ENCODE measurements at regions not wholly inside any gene's neighbourhood (a gene's known extent, or its start where the extent isn't known, plus 50 kb on each side); places are given as distances from the start of the nearest gene placed in this dataset.

- intact Hi-C loops (cut with micrococcal nuclease): loop anchor here (10.0 kb wide), 1 partner anchor 63 kb away; no protein-coding TSS in a partner anchor
- Mint-ChIP-seq H3K9me3 (peaks cover 2% of the 10 kb centered on the region), H3K27me3 (ENCODE audit: low read depth) (no peaks in the 10 kb centered on the region), H3K4me1 (ENCODE audit: low read depth) (no peaks in the 10 kb centered on the region), H3K4me3 (no peak overlapping the region), H3K27ac (no peak overlapping the region), H3K36me3 (ENCODE audit: low read depth) (no peaks in the 10 kb centered on the region)
- no peak for DNase-seq
- CTCF ChIA-PET: no interaction called here
These were observed 269.3 kb upstream of the SETBP1 start for GRCh38 chr18:44411262-44411905.

GRCh38 chr18:44411976-44412375 is 268.7 kb upstream of the SETBP1 start:
- Mint-ChIP-seq H3K4me3 (no peak overlapping the region), H3K4me1 (ENCODE audit: low read depth) (no peaks in the 10 kb centered on the region)

GRCh38 chr18:44423814-44424644 is 256.7 kb upstream of the SETBP1 start:
- H3K36me3 Mint-ChIP-seq (ENCODE audit: low read depth): no peaks in the 10 kb centered on the region
- DNase-seq: no peak
- H3K4me1 Mint-ChIP-seq (ENCODE audit: low read depth): no peaks in the 10 kb centered on the region
- H3K4me3 Mint-ChIP-seq: no peak overlapping the region
- no peak overlapping the region for H3K27ac Mint-ChIP-seq
- H3K9me3 Mint-ChIP-seq: peaks cover 13% of the 10 kb centered on the region
- intact Hi-C loops (cut with micrococcal nuclease): no loop called here
- CTCF ChIA-PET: no interaction called here
- no peaks in the 10 kb centered on the region for H3K27me3 Mint-ChIP-seq (ENCODE audit: low read depth)

More at GRCh38 chr18:44411976-44412375, 268.7 kb upstream of the SETBP1 start:
- CTCF ChIA-PET: no interaction called here
- Mint-ChIP-seq H3K36me3 (ENCODE audit: low read depth) (no peaks in the 10 kb centered on the region), H3K27ac (no peak overlapping the region), H3K27me3 (ENCODE audit: low read depth) (no peaks in the 10 kb centered on the region), H3K9me3 (no peaks in the 10 kb centered on the region)
- no peak for DNase-seq
- intact Hi-C loops (cut with micrococcal nuclease): loop anchor here (10.0 kb wide), 1 partner anchor 63 kb away; no protein-coding TSS in a partner anchor

DNA sequence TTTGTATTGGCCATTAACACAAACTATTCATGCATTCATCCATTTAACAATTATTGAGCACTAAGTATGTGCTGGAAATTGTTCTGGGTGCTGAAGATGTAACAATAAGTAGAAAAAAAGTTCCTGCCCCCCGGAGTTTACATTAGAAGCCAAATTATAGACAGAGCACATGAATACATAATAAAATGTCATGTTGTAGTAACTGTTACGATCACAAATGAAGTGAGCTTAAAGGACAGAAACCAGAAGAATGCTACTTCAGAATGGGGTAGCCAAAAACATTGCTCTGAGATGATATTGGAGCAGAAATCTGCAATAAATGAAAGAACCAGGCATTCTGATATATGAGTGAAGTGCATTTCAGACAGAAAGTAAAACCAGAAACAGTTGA is 256.0 kb upstream of the SETBP1 start:
- Mint-ChIP-seq H3K27ac (no peak overlapping the region), H3K36me3 (ENCODE audit: low read depth) (no peaks in the 10 kb centered on the region), H3K27me3 (ENCODE audit: low read depth) (no peaks in the 10 kb centered on the region), H3K4me1 (ENCODE audit: low read depth) (no peaks in the 10 kb centered on the region), H3K9me3 (peaks cover 11% of the 10 kb centered on the region), H3K4me3 (no peak overlapping the region)
- CTCF ChIA-PET: no interaction called here
- intact Hi-C loops (cut with micrococcal nuclease): no loop called here
- DNase-seq: no peak

DNA sequence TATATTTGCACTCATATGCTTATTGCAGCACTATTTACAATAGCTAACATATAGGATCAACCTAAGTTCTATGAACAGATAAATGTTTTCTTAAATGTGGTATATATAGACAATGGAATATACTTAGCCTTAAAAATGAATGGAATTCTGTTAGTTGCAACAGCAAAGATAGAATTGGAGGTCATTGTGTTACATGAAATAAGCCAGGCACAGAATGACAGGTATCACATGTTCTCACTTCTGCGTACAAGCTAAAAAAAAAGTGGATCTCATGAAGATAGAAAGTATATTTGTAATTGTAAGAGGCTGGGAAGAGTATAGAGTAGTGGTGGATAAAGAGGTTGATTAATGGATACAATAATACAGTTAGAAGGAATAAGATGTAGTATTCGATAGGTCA is 255.5 kb upstream of the SETBP1 start:
- CTCF ChIA-PET: no interaction called here
- peaks cover 10% of the 10 kb centered on the region for H3K9me3 Mint-ChIP-seq
- H3K36me3 Mint-ChIP-seq (ENCODE audit: low read depth): no peaks in the 10 kb centered on the region
- H3K4me3 Mint-ChIP-seq: no peak overlapping the region
- no peak overlapping the region for H3K27ac Mint-ChIP-seq
- DNase-seq: no peak
- H3K27me3 Mint-ChIP-seq (ENCODE audit: low read depth): no peaks in the 10 kb centered on the region
- intact Hi-C loops (cut with micrococcal nuclease): no loop called here
- H3K4me1 Mint-ChIP-seq (ENCODE audit: low read depth): no peaks in the 10 kb centered on the region

- no peaks in the 10 kb centered on the region for H3K27me3 Mint-ChIP-seq (ENCODE audit: low read depth)
- H3K27ac Mint-ChIP-seq: no peak overlapping the region
- no peaks in the 10 kb centered on the region for H3K4me1 Mint-ChIP-seq (ENCODE audit: low read depth)
- DNase-seq: no peak
- H3K4me3 Mint-ChIP-seq: no peak overlapping the region
- CTCF ChIA-PET: no interaction called here
- H3K9me3 Mint-ChIP-seq: peaks cover 7% of the 10 kb centered on the region
- intact Hi-C loops (cut with micrococcal nuclease): no loop called here
- no peaks in the 10 kb centered on the region for H3K36me3 Mint-ChIP-seq (ENCODE audit: low read depth)
These were observed 243.1 kb upstream of the SETBP1 start for GRCh38 chr18:44437603-44438002.

DNA sequence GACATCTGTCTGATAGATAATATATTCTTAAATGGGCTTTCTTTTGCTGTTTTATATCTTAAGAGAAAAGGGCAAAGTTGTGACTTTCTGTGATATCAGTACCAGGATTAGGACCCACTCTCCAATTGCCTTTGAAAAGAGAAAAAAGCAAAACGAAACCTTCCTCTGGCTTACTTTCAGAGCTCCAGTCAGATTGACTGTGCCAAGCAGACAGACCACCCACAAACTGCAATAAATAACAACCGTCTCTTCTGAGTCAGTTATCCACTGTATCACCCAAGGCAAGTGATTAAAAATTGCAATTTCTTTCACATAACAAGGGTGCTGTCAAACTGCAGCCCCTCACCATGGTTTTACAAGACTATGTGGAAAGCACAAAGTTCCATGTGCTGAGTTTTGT is 230.5 kb upstream of the SETBP1 start:
- Mint-ChIP-seq H3K4me1 (ENCODE audit: low read depth) (no peaks in the 10 kb centered on the region), H3K36me3 (ENCODE audit: low read depth) (no peaks in the 10 kb centered on the region), H3K27me3 (ENCODE audit: low read depth) (no peaks in the 10 kb centered on the region), H3K4me3 (no peak overlapping the region), H3K9me3 (no peaks in the 10 kb centered on the region), H3K27ac (no peak overlapping the region)
- intact Hi-C loops (cut with micrococcal nuclease): no loop called here
- DNase-seq: no peak
- CTCF ChIA-PET: no interaction called here

DNA sequence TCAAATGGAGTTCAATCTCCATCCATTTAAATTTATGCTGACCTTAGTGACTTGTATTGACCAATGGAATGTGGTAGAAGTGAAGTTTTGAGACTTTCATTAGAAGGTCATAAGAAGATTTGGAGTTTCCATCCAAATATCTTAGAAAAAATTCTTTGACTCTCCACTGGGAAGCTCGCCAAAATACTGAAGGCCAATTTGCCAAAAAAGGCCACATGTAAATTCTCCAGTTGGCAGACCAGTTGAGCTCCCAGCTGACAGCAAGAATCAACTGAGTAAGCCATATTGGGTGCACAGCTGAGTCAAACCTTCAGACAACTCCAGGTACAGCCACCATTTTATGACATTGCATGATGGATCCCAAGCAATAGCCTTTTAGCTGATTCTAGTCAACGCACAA is 228.3 kb upstream of the SETBP1 start:
- H3K27me3 Mint-ChIP-seq (ENCODE audit: low read depth): no peaks in the 10 kb centered on the region
- no peak for DNase-seq
- H3K9me3 Mint-ChIP-seq: no peaks in the 10 kb centered on the region
- H3K4me3 Mint-ChIP-seq: no peak overlapping the region
- no peaks in the 10 kb centered on the region for H3K4me1 Mint-ChIP-seq (ENCODE audit: low read depth)
- CTCF ChIA-PET: no interaction called here
- intact Hi-C loops (cut with micrococcal nuclease): no loop called here
- H3K27ac Mint-ChIP-seq: no peak overlapping the region
- no peaks in the 10 kb centered on the region for H3K36me3 Mint-ChIP-seq (ENCODE audit: low read depth)

DNA sequence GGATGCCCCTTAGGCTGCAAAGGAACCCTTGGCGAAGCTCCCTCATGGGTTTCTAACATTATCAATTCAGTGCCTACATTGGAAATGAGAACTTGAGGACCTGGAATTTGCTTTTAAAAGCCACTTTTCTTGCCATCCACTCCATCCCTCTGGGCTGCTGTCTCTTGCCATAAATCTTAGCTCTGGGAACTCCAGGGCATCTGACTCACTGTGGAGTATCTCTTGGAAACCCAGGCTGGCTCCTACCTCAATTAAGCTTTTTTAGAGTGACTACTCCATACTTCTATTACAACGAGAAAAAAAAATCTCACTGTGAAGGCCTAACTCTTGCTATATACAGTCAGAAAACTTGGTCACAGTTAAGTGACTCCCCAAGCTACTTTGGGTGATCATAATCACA is 227.2 kb upstream of the SETBP1 start:
- Mint-ChIP-seq H3K4me3 (no peak overlapping the region), H3K36me3 (ENCODE audit: low read depth) (no peaks in the 10 kb centered on the region), H3K27ac (no peak overlapping the region), H3K4me1 (ENCODE audit: low read depth) (no peaks in the 10 kb centered on the region), H3K9me3 (no peaks in the 10 kb centered on the region), H3K27me3 (ENCODE audit: low read depth) (no peaks in the 10 kb centered on the region)
- CTCF ChIA-PET: no interaction called here
- intact Hi-C loops (cut with micrococcal nuclease): no loop called here
- DNase-seq: no peak

DNA sequence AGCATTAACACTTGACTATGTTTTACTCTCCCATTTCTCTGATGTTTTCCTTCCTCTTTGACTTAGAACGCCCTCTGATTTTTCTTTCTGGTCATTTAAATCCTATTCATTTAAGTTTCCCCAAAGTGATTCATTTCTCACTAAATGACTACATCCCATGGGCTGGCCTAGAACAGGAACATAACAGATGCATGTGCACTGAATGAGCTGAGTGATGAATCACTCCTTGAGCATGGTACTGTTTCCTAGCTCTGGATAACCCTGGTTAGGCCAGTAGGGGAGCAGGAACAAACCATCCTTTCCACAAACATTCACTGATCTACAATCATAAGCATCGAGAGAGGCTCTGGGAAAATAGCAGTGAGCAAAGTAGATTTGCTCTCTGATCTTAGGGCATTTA is 221.9 kb upstream of the SETBP1 start:
- Mint-ChIP-seq H3K4me1 (ENCODE audit: low read depth) (no peaks in the 10 kb centered on the region), H3K9me3 (no peaks in the 10 kb centered on the region), H3K27me3 (ENCODE audit: low read depth) (no peaks in the 10 kb centered on the region), H3K36me3 (ENCODE audit: low read depth) (no peaks in the 10 kb centered on the region), H3K4me3 (no peak overlapping the region), H3K27ac (no peak overlapping the region)
- no peak for DNase-seq
- CTCF ChIA-PET: no interaction called here
- intact Hi-C loops (cut with micrococcal nuclease): no loop called here

GRCh38 chr18:44464398-44465180 is 216.1 kb upstream of the SETBP1 start:
- intact Hi-C loops (cut with micrococcal nuclease): no loop called here
- Mint-ChIP-seq H3K4me1 (ENCODE audit: low read depth) (no peaks in the 10 kb centered on the region), H3K4me3 (no peak overlapping the region), H3K27ac (no peak overlapping the region), H3K9me3 (peaks cover 6% of the 10 kb centered on the region), H3K27me3 (ENCODE audit: low read depth) (no peaks in the 10 kb centered on the region), H3K36me3 (ENCODE audit: low read depth) (no peaks in the 10 kb centered on the region)
- no peak for DNase-seq
- CTCF ChIA-PET: no interaction called here

- H3K9me3 Mint-ChIP-seq: peaks cover 8% of the 10 kb centered on the region
- no peaks in the 10 kb centered on the region for H3K27me3 Mint-ChIP-seq (ENCODE audit: low read depth)
- no peaks in the 10 kb centered on the region for H3K36me3 Mint-ChIP-seq (ENCODE audit: low read depth)
- no peak for DNase-seq
- intact Hi-C loops (cut with micrococcal nuclease): no loop called here
- H3K4me1 Mint-ChIP-seq (ENCODE audit: low read depth): no peaks in the 10 kb centered on the region
- CTCF ChIA-PET: no interaction called here
- no peak overlapping the region for H3K27ac Mint-ChIP-seq
- no peak overlapping the region for H3K4me3 Mint-ChIP-seq
These were observed 215.3 kb upstream of the SETBP1 start for GRCh38 chr18:44465381-44465841.
